Subcutaneous abdominal adipose tissue (tissue), 5 donors: ENCODE measurements at regions not wholly inside any gene's neighbourhood (a gene's known extent, or its start where the extent isn't known, plus 50 kb on each side); places are given as distances from the start of the nearest gene placed in this dataset.
"Not testable (repeated sequence)": the region's sequence is repeated elsewhere in the genome, so short reads cannot be mapped to it uniquely, and the experiment has no call there.

Experiments used
- H3K27ac ChIP-seq: one replicate; pipeline ENCODE4 v1.7.0; 2013; ENCODE audit warnings: low read depth, mild to moderate bottlenecking, inconsistent platforms, low read length, moderate library complexity
- H3K27me3 ChIP-seq, 5 donors: one replicate each; pipeline ENCODE4 v1.7.0; 2013; ENCODE audit warnings: low read length in 5 of 5, inconsistent platforms in 1 of 5; ENCODE audit not compliant: control insufficient read depth in 5 of 5, insufficient read depth in 4 of 5
- H3K36me3 ChIP-seq, 5 donors: one replicate each; pipeline ENCODE4 v1.7.0; 2013; ENCODE audit warnings: low read length in 5 of 5; ENCODE audit not compliant: control insufficient read depth in 5 of 5, insufficient read depth in 5 of 5
- H3K4me1 ChIP-seq, 5 donors: one replicate each; pipeline ENCODE4 v1.7.0; 2013; ENCODE audit warnings: low read length in 5 of 5, mild to moderate bottlenecking in 3 of 5, moderate library complexity in 1 of 5; ENCODE audit not compliant: control insufficient read depth in 5 of 5, insufficient read depth in 5 of 5
- H3K4me3 ChIP-seq, 5 donors: one replicate each; pipeline ENCODE4 v1.7.0; 2013; ENCODE audit warnings: low read length in 5 of 5, low read depth in 1 of 5
- H3K9ac ChIP-seq, 5 donors: one replicate each; pipeline ENCODE4 v1.7.0; 2013; ENCODE audit warnings: low read length in 5 of 5, mild to moderate bottlenecking in 4 of 5, moderate library complexity in 3 of 5
- H3K9me3 ChIP-seq, 5 donors: one replicate each; pipeline ENCODE4 v1.7.0; 2013; ENCODE audit warnings: low read length in 5 of 5; ENCODE audit not compliant: control insufficient read depth in 5 of 5
- donor health status: healthy.
- donor health status: healthy.
- donor health status: healthy.
- donor health status: healthy.
- donor health status: healthy.

GRCh38 chr2:72021371-72021770 is 126.3 kb downstream of the CYP26B1 start:
- H3K9ac ChIP-seq, H3K27ac ChIP-seq, H3K9me3 ChIP-seq, H3K36me3 ChIP-seq, H3K4me3 ChIP-seq, H3K27me3 ChIP-seq: not testable (repeated sequence)
- peaks cover 0 to 11% (median 0%) of the 10 kb centered on the region in 5 donors for H3K4me1 ChIP-seq

GRCh38 chr2:72015266-72015665 is 132.4 kb downstream of the CYP26B1 start:
- no peak overlapping the region for H3K4me3 ChIP-seq
- no peak overlapping the region for H3K27ac ChIP-seq
- no peaks in the 10 kb centered on the region for H3K9me3 ChIP-seq
- H3K36me3 ChIP-seq, result no peaks in the 10 kb centered on the region
- H3K4me1 ChIP-seq, result no peaks in the 10 kb centered on the region
- no peak overlapping the region for H3K9ac ChIP-seq
- peaks cover 0 to 4% (median 0%) of the 10 kb centered on the region in 5 donors for H3K27me3 ChIP-seq

GRCh38 chr2:72014831-72015230 is 132.8 kb downstream of the CYP26B1 start:
- H3K27ac ChIP-seq, result no peak overlapping the region
- H3K27me3 ChIP-seq, result peaks cover 0 to 4% (median 0%) of the 10 kb centered on the region in 5 donors
- no peaks in the 10 kb centered on the region for H3K36me3 ChIP-seq

GRCh38 chr2:72013726-72014125 is 133.9 kb downstream of the CYP26B1 start:
- Histone ChIP-seq H3K27ac (no peak overlapping the region), H3K9me3 (no peaks in the 10 kb centered on the region), H3K4me1 (peaks cover 0 to 6% (median 3%) of the 10 kb centered on the region in 5 donors), H3K9ac (no peak overlapping the region), H3K4me3 (no peak overlapping the region), H3K36me3 (no peaks in the 10 kb centered on the region), H3K27me3 (peaks cover 0 to 4% (median 0%) of the 10 kb centered on the region in 5 donors)

More at GRCh38 chr2:72014831-72015230, 132.8 kb downstream of the CYP26B1 start:
- H3K9ac ChIP-seq, result no peak overlapping the region
- no peaks in the 10 kb centered on the region for H3K9me3 ChIP-seq
- H3K4me1 ChIP-seq, result peaks cover 0 to 1% (median under 1%) of the 10 kb centered on the region in 5 donors
- H3K4me3 ChIP-seq, result no peak overlapping the region

- H3K9me3 ChIP-seq, result no peaks in the 10 kb centered on the region
- peaks cover 0 to 4% (median 0%) of the 10 kb centered on the region in 5 donors for H3K27me3 ChIP-seq
- no peak overlapping the region for H3K9ac ChIP-seq
- H3K4me1 ChIP-seq, result peaks cover 0 to 6% (median 6%) of the 10 kb centered on the region in 5 donors
- H3K4me3 ChIP-seq, result no peak overlapping the region
- H3K36me3 ChIP-seq, result no peaks in the 10 kb centered on the region
- no peak overlapping the region for H3K27ac ChIP-seq
Measured at GRCh38 chr2:72012886-72013574, 134.6 kb downstream of the CYP26B1 start.

- Histone ChIP-seq H3K27me3 (peaks cover 0 to 4% (median 0%) of the 10 kb centered on the region in 5 donors), H3K9me3 (no peaks in the 10 kb centered on the region), H3K4me1 (peaks cover 0 to 6% (median 6%) of the 10 kb centered on the region in 5 donors), H3K27ac (no peak overlapping the region), H3K4me3 (no peak overlapping the region), H3K36me3 (no peaks in the 10 kb centered on the region), H3K9ac (no peak overlapping the region)
Measured at GRCh38 chr2:72011791-72012190, 135.9 kb downstream of the CYP26B1 start.

GRCh38 chr2:72011370-72011689 is 136.3 kb downstream of the CYP26B1 start:
- Histone ChIP-seq H3K9ac (no peak overlapping the region), H3K4me3 (no peak overlapping the region), H3K4me1 (peaks cover 0 to 6% (median 6%) of the 10 kb centered on the region in 5 donors), H3K27ac (no peak overlapping the region), H3K36me3 (no peaks in the 10 kb centered on the region), H3K9me3 (no peaks in the 10 kb centered on the region), H3K27me3 (peaks cover 0 to 4% (median 0%) of the 10 kb centered on the region in 5 donors)

- Histone ChIP-seq H3K27me3 (peaks cover 0 to 4% (median 0%) of the 10 kb centered on the region in 5 donors), H3K27ac (no peak overlapping the region), H3K9me3 (no peaks in the 10 kb centered on the region), H3K9ac (no peak overlapping the region), H3K4me1 (peaks cover 0 to 6% (median 6%) of the 10 kb centered on the region in 5 donors), H3K4me3 (no peak overlapping the region), H3K36me3 (no peaks in the 10 kb centered on the region)
Measured at GRCh38 chr2:72010647-72011369, 136.9 kb downstream of the CYP26B1 start.

GRCh38 chr2:72008608-72009007 is 139.1 kb downstream of the CYP26B1 start:
- H3K4me1 ChIP-seq, result peaks cover 0 to 6% (median 6%) of the 10 kb centered on the region in 5 donors
- no peaks in the 10 kb centered on the region for H3K36me3 ChIP-seq
- peaks cover 0 to 4% (median 0%) of the 10 kb centered on the region in 5 donors for H3K27me3 ChIP-seq
- H3K9me3 ChIP-seq, result no peaks in the 10 kb centered on the region
- H3K4me3 ChIP-seq, result no peak overlapping the region
- H3K9ac ChIP-seq, result no peak overlapping the region
- H3K27ac ChIP-seq, result no peak overlapping the region

- no peak overlapping the region for H3K9ac ChIP-seq
- no peak overlapping the region for H3K4me3 ChIP-seq
- no peaks in the 10 kb centered on the region for H3K9me3 ChIP-seq
- H3K27ac ChIP-seq, result no peak overlapping the region
- H3K27me3 ChIP-seq, result peaks cover 0 to 4% (median 0%) of the 10 kb centered on the region in 5 donors
- peaks cover 0 to 6% (median 6%) of the 10 kb centered on the region in 5 donors for H3K4me1 ChIP-seq
- H3K36me3 ChIP-seq, result no peaks in the 10 kb centered on the region
Measured at GRCh38 chr2:72007402-72007801, 140.3 kb downstream of the CYP26B1 start.
